C4-2B (cell line): ENCODE measurements at regions not wholly inside any gene's neighbourhood (a gene's known extent, or its start where the extent isn't known, plus 50 kb on each side); places are given as distances from the start of the nearest gene placed in this dataset.

ENCODE experiments used
- H3K27ac ChIP-seq: fragments of 450-650 bp; 2 replicates; pipeline ENCODE4 v1.5.1; 2017
- ZFX ChIP-seq: fragments of 450-650 bp; IDR thresholded peaks from 2 replicates; pipeline ENCODE4 v1.6.1; 2017
- TF ChIP-seq, protein P1 (sequence below): fragments of 450-650 bp; conservative IDR thresholded peaks from 2 replicates; pipeline ENCODE4 v1.5.1; 2017; ENCODE audit warnings: mild to moderate bottlenecking

DNA sequence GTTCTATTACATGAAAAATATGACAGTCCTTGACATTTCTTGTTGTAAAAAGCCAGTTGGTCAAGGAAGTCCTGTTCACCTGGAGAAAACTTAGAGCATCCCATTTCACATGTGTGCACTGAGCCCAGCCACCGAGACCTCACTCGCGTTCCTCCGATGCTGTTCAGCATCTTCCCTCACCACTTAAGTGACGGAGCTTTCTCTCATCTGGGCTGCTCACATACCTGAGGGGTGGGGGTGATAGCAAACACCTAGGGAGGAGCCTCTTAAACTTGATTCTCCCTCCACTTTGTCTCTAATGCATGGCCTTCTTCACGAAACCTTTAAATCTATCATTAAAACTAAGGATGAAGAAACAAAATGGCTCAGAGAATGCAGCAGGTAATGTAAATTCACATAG, 950.2 kb downstream of the GATA3 start:
- TF ChIP-seq ZFX, result no peak
- TF ChIP-seq, protein P1, sequence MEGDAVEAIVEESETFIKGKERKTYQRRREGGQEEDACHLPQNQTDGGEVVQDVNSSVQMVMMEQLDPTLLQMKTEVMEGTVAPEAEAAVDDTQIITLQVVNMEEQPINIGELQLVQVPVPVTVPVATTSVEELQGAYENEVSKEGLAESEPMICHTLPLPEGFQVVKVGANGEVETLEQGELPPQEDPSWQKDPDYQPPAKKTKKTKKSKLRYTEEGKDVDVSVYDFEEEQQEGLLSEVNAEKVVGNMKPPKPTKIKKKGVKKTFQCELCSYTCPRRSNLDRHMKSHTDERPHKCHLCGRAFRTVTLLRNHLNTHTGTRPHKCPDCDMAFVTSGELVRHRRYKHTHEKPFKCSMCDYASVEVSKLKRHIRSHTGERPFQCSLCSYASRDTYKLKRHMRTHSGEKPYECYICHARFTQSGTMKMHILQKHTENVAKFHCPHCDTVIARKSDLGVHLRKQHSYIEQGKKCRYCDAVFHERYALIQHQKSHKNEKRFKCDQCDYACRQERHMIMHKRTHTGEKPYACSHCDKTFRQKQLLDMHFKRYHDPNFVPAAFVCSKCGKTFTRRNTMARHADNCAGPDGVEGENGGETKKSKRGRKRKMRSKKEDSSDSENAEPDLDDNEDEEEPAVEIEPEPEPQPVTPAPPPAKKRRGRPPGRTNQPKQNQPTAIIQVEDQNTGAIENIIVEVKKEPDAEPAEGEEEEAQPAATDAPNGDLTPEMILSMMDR, result no peak
- H3K27ac ChIP-seq, result no peak overlapping the region

DNA sequence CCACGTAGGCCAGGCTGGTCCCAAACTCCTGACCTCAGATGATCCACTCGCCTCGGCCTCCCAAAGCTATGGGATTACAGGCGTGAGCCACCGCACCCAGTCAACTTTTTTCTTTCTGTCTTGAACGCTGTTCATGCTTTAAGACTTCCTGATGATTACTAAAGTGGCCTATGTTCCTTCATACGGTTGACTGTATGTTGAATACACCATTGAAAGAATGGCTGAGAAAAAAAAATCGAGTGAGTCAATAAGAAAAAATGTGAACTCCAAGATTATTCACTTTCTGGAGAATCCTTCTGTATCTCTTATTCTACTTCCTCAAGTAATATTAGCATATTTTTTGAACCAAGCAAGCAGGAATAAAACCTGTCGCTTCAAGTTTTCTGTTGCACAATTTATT, 955.0 kb downstream of the GATA3 start:
- H3K27ac ChIP-seq, result no peak overlapping the region
- TF ChIP-seq ZFX, result no peak
- TF ChIP-seq, protein P1, result no peak

DNA sequence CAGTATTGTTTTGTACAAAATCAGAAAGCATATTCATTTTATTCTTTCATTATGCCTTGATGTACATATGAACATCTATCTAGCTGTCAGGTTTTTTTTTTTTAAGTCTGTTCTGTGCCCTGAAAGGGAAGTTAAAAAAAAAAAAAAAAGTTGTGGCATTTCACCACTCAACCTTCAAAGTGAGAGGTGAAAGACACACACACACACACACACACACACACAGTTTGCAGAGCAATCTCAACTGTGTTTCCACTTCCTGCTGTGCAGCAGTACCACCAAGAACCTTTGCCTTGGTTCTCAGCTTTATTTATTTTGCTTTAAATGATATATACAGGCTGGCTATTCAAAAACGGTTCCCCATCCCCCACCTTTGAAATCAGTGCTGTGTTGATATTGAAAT, 955.6 kb downstream of the GATA3 start:
- TF ChIP-seq, protein P1, result no peak
- TF ChIP-seq ZFX, result no peak
- no peak overlapping the region for H3K27ac ChIP-seq

DNA sequence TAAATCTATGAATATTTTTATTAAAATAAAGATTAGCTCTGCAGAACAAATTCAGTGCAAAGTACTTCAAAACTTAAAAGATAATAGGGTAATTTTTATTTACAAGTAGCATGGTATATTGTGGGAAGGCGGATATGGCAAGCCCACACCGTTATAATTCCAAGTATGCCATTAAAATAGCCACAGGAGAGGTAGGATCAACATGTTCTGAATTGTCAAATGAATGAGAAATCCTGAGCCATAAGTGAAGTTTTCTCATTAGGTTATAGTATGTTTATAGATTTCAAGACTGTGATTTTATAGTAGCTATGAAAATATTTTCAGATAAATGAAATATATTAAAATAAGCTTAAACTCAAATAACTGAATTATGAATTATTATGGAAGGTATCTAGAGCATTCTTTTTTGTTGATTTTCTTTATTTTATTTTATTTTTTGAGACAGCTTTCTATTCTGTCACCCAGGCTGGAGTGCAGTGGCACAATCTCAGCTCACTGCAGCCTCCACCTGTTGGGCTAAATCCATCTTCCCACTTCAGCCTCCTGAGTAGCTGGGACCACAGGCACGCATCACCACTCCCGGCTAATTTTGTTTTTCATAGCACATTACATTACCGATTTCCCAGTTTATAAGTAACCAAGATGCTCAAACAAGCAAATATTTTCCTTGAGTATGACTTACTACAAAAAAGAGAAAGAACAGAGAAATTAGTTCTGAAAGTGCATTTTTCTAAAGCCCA, 956.6 kb downstream of the GATA3 start:
- no peak for TF ChIP-seq ZFX
- TF ChIP-seq, protein P1, result no peak
- H3K27ac ChIP-seq, result no peak overlapping the region

DNA sequence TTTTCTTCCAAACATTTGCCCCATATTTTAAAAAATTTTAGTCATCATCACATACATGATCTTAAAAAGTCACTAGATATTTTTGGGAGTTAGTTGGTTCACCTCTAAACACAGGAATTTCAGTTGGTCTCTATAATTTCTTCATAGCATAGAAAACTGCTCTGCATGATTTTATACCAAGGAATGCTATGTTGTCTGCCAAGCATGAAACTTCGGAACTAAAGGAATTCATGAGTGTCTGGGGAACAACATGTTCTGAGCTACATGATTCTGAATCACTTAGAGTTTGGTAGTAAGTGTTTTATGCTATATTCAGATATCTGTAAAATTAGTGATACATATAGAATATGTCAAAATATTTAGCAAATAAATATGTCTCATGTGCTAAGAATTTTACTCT, 957.8 kb downstream of the GATA3 start:
- no peak overlapping the region for H3K27ac ChIP-seq
- TF ChIP-seq, protein P1, result no peak
- TF ChIP-seq ZFX, result no peak

DNA sequence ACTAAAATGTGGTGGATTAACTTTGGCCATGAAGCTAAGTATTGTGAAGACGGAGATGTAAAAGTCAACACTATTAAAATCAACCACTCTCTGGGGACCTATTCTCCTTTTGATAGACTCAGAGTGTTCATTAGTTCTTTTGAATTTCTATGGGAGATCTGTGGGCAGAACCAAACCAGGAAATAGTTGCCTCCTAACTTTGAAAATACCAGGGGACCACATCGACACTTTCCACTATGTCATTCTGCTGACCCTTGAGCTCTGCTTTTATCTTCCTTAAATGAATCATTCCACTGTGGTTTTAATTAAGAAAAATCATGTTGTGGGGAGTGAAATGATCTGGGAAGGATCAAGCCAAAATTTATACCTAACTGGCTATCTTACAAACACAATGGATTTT, 960.5 kb downstream of the GATA3 start:
- no peak overlapping the region for H3K27ac ChIP-seq
- TF ChIP-seq, protein P1, result no peak
- no peak for TF ChIP-seq ZFX

DNA sequence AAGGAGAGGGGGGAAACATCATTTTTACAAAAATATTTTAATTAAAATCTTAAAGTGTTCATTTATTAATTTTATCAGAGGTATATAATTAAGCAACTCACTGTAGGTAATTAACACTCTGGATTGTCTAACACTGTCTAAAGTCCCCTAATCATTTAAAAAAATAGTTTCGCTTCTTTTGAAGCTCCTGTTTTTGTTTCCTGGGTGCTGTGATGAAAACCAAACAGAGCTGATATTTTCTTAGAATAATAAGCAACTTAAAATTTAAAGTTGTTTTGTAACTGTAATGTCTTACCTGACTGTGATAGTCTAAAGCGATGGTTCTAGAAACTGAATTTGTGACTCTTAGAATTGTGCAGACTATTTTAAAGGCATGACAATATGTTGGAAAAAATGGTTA, 961.0 kb downstream of the GATA3 start:
- no peak for TF ChIP-seq ZFX
- TF ChIP-seq, protein P1, result no peak
- H3K27ac ChIP-seq, result no peak overlapping the region
